ENCODE measurements at regions not wholly inside any gene's neighbourhood (a gene's known extent, or its start where the extent isn't known, plus 50 kb on each side); places are given as distances from the start of the nearest gene placed in this dataset.
"Not testable (repeated sequence)": the region's sequence is repeated elsewhere in the genome, so short reads cannot be mapped to it uniquely, and the experiment has no call there.

- intact Hi-C loops (cut with DNase I; ENCODE audit: low total_unique reads) (no loop called here), in situ Hi-C loops (cut with MboI; ENCODE audit: low pct_ligation_motif_present in 1 of 4, low pct_unique_long_range_greater_than_20kb in 1 of 4, low sequenced_read_pairs in 3 of 4) (no loop called here)
- H3K4me3 ChIP-seq, result no peak overlapping the region
- WGBS, 2 donors (ENCODE audit: low coverage in 1 of 2), result 55 to 56% methylated on average over 3 of the region's 3 CpGs
- H3K36me3 ChIP-seq, result no peaks in the 10 kb centered on the region
- H3K4me1 ChIP-seq, result no peaks in the 10 kb centered on the region
- no peak for DNase-seq
- H3K9me3 ChIP-seq, result no peaks in the 10 kb centered on the region
- TF ChIP-seq, protein P1, sequence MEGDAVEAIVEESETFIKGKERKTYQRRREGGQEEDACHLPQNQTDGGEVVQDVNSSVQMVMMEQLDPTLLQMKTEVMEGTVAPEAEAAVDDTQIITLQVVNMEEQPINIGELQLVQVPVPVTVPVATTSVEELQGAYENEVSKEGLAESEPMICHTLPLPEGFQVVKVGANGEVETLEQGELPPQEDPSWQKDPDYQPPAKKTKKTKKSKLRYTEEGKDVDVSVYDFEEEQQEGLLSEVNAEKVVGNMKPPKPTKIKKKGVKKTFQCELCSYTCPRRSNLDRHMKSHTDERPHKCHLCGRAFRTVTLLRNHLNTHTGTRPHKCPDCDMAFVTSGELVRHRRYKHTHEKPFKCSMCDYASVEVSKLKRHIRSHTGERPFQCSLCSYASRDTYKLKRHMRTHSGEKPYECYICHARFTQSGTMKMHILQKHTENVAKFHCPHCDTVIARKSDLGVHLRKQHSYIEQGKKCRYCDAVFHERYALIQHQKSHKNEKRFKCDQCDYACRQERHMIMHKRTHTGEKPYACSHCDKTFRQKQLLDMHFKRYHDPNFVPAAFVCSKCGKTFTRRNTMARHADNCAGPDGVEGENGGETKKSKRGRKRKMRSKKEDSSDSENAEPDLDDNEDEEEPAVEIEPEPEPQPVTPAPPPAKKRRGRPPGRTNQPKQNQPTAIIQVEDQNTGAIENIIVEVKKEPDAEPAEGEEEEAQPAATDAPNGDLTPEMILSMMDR (IDR thresholded peaks at IDR 0.05), result no peak
- TF ChIP-seq POLR2AphosphoS5 (IDR thresholded peaks at IDR 0.05) (no peak), EP300 (IDR thresholded peaks at IDR 0.05; ENCODE audit: low read depth) (no peak), POLR2A (IDR thresholded peaks at IDR 0.05) (no peak)
- H3K27ac ChIP-seq, result no peak overlapping the region
- H3K27me3 ChIP-seq, result no peaks in the 10 kb centered on the region
These were observed 109.8 kb upstream of the ZNF516 start for GRCh38 chr18:76604935-76605240.

GRCh38 chr18:76604108-76604934 lies 109.3 kb upstream of the ZNF516 start:
- Histone ChIP-seq H3K4me1 (no peaks in the 10 kb centered on the region), H3K36me3 (no peaks in the 10 kb centered on the region), H3K27ac (no peak overlapping the region), H3K4me3 (no peak overlapping the region), H3K9me3 (no peaks in the 10 kb centered on the region), H3K27me3 (no peaks in the 10 kb centered on the region)
- DNase-seq, result no peak
- intact Hi-C loops (cut with DNase I; ENCODE audit: low total_unique reads) (no loop called here), in situ Hi-C loops (cut with MboI; ENCODE audit: low pct_ligation_motif_present in 1 of 4, low pct_unique_long_range_greater_than_20kb in 1 of 4, low sequenced_read_pairs in 3 of 4) (no loop called here)
- TF ChIP-seq POLR2A (IDR thresholded peaks at IDR 0.05), result no peak
- no peak for TF ChIP-seq POLR2AphosphoS5 (IDR thresholded peaks at IDR 0.05)
- TF ChIP-seq, protein P1 (IDR thresholded peaks at IDR 0.05), result no peak
- no peak for TF ChIP-seq EP300 (IDR thresholded peaks at IDR 0.05; ENCODE audit: low read depth)
- 55 to 72% methylated on average over 8 to 14 of the region's 14 CpGs for WGBS, 2 donors (ENCODE audit: low coverage in 1 of 2)

- Histone ChIP-seq H3K27ac (no peak overlapping the region), H3K36me3 (no peaks in the 10 kb centered on the region), H3K27me3 (no peaks in the 10 kb centered on the region), H3K4me3 (no peak overlapping the region), H3K4me1 (no peaks in the 10 kb centered on the region), H3K9me3 (no peaks in the 10 kb centered on the region)
- WGBS, 2 donors (ENCODE audit: low coverage in 1 of 2), result 57 to 72% methylated on average over 5 of the region's 5 CpGs
- no peak for TF ChIP-seq EP300 (IDR thresholded peaks at IDR 0.05; ENCODE audit: low read depth)
- no peak for DNase-seq
- in situ Hi-C loops (cut with MboI; ENCODE audit: low pct_ligation_motif_present in 1 of 4, low pct_unique_long_range_greater_than_20kb in 1 of 4, low sequenced_read_pairs in 3 of 4), result no loop called here
- intact Hi-C loops (cut with DNase I; ENCODE audit: low total_unique reads), result no loop called here
These were observed 107.1 kb upstream of the ZNF516 start for GRCh38 chr18:76602191-76602590.

- H3K9me3 ChIP-seq; in situ Hi-C loops (cut with MboI; ENCODE audit: low pct_ligation_motif_present in 1 of 4, low pct_unique_long_range_greater_than_20kb in 1 of 4, low sequenced_read_pairs in 3 of 4); H3K4me3 ChIP-seq; H3K27me3 ChIP-seq; H3K4me1 ChIP-seq; H3K36me3 ChIP-seq; H3K27ac ChIP-seq; intact Hi-C loops (cut with DNase I; ENCODE audit: low total_unique reads); DNase-seq: not testable (repeated sequence)
- WGBS, 2 donors (ENCODE audit: low coverage in 1 of 2), result 95% methylated on average over 24 of the region's 28 CpGs; no CpG with 5 or more reads in 1 of the 2 donors
These were observed 105.0 kb upstream of the ZNF516 start for GRCh38 chr18:76600076-76600475.

GRCh38 chr18:76594966-76595365 lies 99.9 kb upstream of the ZNF516 start:
- in situ Hi-C loops (cut with MboI; ENCODE audit: low pct_ligation_motif_present in 1 of 4, low pct_unique_long_range_greater_than_20kb in 1 of 4, low sequenced_read_pairs in 3 of 4), result no loop called here
- Histone ChIP-seq H3K27me3 (peaks cover 6% of the 10 kb centered on the region), H3K4me3 (no peak overlapping the region), H3K9me3 (no peaks in the 10 kb centered on the region), H3K27ac (no peak overlapping the region), H3K36me3 (no peaks in the 10 kb centered on the region), H3K4me1 (no peaks in the 10 kb centered on the region)
- TF ChIP-seq POLR2AphosphoS5 (IDR thresholded peaks at IDR 0.05) (no peak), POLR2A (IDR thresholded peaks at IDR 0.05) (no peak), EP300 (IDR thresholded peaks at IDR 0.05; ENCODE audit: low read depth) (no peak)
- TF ChIP-seq, protein P1 (IDR thresholded peaks at IDR 0.05), result no peak
- no peak for DNase-seq
- intact Hi-C loops (cut with DNase I; ENCODE audit: low total_unique reads), result no loop called here
- WGBS, 2 donors (ENCODE audit: low coverage in 1 of 2), result 84 to 86% methylated on average over 3 of the region's 3 CpGs

Measured in transverse colon (tissue), 4 donors.